CD4-positive, alpha-beta T cell treated with Interleukin-17A for 1 hour (primary cell): ENCODE measurements at regions not wholly inside any gene's neighbourhood (a gene's known extent, or its start where the extent isn't known, plus 50 kb on each side); places are given as distances from the start of the nearest gene placed in this dataset.

ENCODE experiments used
- DNase-seq: peaks from one replicate; pipeline ENCODE4 v3.0.0-alpha.2; 2020

DNA sequence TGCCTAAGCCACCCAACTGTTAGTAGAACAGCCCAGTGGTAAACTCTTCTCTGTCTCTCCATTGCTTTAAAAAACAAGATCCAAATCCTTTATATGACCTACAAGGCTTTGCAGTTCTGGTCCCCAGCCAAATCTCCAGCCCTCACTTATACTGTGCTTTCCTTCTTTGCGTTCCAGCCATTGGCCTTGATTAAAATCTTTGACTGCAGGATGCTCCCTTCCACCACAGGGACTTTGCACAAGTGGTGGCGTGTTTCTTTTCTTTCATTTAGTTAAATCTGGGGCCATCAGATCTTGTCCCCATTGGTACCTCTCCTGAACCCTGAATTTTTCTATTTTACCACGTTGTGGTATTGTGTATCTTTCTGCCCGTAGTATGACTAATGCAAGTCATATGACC, 183.7 kb downstream of the VRK1 start:
- no peak for DNase-seq

DNA sequence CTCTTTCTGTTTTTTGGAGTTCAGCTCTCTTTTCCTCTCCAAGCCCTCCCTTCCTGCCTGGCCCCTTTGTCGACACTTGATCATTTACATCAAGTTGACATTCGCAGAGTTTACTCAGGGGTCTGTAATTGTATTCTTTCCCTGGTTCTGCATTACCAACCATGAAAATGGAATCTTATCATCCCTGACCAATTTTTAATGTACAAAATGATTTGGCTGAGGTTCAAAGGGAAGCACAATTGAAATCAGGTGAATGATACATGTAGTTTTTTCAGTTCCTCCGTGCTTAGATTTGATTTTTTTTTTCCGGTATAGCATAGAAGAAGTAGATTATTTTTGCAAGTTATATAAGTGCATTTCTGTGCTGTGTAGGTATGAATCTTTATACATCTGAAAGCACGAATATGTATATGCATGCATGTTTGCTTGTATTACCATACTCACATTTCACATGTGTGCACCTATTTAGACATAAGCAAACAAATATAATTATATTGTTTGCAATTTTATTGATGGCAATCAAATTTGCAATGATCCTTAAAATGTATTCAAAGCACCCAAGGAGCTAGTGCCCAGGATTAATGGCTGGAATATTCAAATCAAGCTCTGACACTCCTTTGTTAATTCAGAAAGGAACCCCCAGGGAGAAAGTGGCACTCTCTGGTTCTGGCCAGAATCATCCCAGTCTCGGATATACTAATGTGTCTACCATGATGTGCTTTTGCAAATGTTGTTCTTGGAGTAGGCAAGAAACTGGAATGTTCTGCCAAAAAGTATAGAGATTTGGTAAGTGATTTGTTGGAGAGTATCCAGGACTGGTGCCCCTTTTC, 189.3 kb downstream of the VRK1 start:
- DNase-seq: no peak

DNA sequence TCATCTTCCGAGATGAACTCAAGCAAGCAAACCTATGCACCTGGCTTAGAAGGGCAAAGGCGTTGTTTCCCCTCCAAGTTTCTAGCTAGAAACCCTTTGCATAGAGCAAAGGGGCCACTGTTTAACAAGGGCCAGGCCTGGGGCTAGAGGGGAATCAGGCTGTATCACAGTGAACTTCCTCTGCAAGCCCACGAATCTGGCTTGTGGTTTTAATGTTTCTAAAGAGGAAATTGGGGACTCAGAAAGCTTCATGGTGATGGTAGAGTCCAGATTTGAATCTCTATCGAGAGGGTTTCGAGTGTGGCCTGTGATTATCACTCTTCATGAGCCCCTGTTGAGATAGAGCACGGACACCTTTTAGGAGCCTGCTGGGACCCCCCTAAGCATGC, 189.9 kb downstream of the VRK1 start:
- DNase-seq: peak; percentile 3

DNA sequence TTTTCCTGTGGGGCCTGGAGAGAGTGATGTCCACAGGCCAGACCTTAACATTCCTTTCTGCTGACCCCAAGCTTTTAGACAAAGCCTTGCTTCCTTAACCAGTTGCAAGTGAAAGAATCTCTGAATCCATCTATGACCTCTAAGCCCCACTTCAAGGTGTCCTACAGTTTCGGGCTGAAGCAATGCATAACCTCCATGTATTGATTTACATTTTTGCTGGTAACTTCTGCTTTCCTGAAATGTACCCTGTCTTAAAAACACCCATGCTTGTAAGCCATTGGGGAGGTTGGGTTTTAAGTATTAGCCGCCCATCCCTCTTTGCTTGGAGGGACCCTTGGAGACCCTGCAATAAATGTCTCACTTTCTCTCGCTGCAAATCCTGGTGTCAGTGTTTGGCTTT, 190.6 kb downstream of the VRK1 start:
- DNase-seq: no peak

DNA sequence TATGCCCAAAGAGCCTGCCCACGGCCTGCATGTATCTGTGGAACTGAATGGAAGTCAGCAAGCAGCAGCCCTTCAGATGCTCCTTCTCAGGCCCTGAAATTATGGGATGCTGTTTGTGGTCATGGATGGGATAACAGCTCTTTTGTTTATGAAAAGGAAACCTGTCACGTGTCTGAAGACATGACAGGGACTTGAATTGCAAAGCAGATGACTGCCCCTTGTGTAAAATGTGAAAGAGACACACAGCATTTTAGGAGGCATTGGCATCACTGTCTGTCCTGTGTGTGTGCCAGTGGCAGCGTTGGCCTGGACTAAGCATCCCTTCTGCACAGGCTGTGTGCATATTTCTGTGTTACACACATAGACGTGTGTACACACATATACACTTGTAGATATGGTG, 192.1 kb downstream of the VRK1 start:
- no peak for DNase-seq

DNA sequence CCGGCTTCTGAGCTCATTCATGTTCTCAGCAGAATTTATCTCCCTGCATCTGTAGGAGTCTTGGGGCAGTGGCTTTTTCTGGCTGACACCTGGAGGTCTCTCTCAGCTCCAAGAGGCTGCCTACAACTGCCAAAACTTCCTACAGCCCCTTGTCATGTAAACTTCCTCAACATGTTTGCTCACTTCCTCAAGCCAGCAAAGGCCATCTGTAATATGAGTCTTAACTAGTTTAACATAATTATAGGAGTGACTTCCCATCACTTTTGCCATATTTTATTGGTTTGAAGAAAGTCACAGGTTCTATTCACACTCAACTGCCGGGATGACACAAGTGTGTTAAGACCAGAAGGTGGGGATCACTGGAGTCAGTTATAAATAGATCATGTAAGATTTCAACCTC, 194.0 kb downstream of the VRK1 start:
- DNase-seq: no peak

DNA sequence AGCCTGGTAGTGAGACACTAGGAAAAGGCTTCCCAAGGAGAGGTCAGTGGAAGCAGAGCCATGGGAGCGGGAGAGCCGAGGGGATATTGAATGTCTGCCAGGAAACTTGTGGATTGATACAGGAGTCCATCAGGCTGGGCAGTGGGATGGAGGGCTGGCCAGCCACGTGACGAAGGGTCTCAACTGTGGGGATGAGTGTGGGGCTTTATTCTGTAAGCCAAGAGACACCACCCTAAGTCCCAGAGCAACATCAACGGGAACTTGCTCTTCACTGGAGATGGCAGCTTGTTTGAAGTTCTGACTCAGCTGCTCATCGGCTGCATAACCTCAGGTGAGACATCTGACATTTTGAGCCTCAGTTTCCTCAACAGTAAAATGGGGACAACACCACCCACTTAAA, 197.8 kb downstream of the VRK1 start:
- DNase-seq: no peak

DNA sequence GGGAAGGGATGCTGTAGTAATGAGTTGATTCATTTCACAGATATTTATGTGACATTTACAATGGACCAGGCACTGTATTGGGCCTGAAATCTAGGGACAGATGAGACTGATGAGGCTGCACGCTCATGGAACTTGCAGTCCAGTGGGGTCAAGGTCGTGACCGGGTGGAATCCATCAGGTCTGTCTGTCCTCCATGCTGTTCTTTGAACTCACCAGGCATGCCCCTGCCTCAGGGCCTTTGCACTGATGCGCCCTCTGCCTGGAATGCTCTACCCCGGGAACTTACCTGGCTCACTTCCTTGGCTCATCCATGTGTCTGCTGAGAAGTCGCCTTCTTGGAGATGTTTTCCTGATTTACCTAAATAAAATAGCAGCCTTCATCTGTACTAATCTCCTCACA, 200.1 kb downstream of the VRK1 start:
- no peak for DNase-seq

DNA sequence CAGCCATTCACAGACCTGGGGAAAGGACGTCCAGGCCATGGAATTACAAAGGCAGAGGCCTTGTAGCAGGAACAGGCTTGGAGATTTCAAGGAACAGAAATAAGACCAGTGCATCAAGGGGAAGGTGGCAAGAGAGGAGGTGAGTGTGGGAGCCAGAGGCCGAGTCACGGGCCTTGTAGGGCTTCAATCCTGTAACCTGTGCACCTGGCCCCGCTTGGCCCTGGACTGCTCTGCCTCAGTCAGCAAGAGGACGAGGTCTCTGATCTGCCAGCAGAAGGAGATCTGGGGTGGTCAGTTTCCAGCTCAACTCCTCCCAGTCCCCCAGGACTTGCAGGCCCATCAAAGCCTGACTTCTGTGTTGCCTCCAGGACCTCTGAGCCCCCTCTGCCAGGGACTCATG, 200.8 kb downstream of the VRK1 start:
- no peak for DNase-seq

DNA sequence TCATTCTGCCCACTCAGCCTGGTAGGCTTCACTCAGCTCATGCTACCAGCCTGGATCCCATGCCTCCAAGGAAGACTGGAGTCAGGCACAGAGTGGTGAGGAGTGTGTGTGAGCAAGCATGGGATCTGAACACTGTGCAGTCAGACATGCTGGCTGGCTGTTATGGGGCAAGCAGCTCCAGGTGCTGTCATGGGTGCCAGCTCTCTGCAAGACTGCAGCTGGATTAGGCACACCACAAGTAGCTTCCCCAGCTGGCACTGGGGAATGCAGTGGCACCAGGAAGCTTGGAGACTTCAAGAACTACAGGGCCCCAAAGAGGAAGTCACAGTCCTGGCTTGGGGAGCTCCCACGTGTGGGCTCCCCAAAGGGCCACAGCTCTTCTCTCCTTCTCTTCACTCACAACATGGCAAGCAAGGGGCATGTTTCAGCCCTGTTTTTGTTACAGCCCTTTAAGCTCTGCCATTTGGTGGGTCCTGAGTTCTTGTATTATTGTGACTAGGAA, 202.5 kb downstream of the VRK1 start:
- DNase-seq: no peak

DNA sequence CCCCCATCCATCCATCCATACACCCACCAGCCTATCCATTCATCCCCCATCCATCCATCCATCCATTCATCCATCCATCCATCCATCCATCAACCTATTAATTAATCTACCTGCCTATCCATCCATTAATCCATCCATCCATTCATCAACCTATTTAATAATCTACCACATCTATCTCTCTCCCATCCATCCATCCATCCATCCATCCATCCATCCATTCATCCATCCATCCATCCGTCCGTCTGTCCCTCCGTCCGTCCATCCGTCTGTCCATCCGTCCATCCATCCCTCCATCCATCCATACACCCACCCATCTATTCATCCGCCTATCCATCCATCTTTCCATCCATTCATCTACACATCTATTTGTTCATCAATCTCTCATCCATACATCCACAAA, 205.3 kb downstream of the VRK1 start:
- no peak for DNase-seq

DNA sequence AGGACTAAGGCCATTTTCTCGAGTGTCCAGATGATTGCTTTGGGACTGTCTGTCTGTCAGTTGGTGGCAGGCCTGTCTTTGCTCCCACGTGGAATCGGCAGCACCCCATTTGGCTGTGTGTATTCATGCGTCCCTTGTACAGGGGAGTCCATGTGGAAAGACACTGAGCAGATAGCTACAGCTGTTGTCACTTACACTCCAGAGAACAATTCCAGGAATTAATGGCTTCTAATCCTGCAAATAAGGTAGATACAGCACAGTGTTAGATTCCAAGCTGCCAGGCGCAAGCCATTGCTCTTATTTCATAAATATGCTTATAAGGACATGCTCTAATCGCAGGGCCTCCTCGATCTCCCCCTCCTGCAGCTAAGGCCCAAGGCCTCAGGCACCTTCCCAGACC, 208.8 kb downstream of the VRK1 start:
- DNase-seq: no peak

DNA sequence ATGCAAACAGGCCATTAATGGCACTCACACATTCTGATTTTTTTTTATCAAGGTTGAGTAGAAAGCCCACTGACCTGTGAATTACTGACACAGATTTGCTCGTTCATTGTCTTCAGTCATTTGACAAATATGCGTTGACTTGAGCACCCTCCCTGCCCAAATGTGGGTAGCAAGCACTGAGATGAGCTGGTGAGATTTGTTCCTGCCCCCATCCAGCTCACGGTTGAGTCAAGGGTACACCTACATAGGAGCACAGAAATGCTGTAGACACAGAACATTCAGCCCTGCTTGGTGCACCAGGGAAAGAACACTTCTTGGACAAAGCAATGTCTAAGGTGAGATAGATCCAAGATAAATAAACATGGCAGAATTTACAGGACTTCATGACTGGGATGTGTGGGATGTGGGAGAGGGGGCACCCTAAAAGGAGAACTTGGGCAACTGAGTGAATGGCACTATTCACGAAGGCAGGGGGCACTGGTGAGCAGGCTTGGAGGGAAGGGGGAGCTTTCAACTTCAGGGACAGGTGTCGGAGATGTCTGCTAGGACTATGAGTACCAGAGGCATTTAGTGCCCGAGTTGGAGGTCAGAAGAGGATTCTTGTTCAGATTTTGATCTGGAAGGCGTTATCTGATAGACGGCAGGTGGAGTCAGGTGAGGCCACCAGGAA, 213.4 kb downstream of the VRK1 start:
- DNase-seq: no peak

DNA sequence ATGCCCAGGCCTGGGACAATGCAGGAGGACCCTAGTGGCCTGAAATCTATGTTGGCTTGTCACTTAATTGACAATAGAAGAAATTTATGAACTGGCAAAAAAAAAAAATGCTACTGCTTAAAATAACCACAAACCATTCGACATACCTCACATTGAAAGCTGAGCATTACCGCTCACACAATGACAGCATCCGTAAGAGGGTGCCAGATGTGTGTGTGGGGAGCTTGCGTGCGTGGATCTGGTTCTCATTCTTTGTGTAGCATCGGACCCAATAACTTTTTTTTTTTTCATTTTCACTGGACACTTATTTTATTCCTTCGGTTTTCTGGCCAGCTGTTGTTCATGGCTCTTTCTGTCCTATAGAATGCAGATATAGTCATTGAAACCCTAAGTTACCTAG, 216.7 kb downstream of the VRK1 start:
- no peak for DNase-seq

DNA sequence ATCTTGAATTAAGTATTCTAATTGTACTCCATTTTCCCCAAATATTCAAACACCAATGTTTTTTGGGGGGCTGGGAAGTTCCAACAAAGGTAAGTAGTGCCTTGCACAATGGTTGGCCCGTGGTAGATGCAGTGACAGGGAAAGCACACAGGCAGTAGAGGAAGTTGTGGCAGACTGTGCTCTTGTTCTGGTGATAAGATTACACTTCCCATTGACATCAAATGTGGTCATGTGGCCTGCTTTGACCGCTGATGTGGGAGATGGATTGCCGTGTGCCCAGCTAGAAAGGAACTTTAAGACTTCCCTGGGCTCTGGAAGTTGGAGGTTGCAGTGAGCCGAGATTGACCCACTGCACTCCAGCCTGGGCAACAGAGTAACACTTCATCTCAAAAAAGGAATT, 223.8 kb downstream of the VRK1 start:
- DNase-seq: no peak

DNA sequence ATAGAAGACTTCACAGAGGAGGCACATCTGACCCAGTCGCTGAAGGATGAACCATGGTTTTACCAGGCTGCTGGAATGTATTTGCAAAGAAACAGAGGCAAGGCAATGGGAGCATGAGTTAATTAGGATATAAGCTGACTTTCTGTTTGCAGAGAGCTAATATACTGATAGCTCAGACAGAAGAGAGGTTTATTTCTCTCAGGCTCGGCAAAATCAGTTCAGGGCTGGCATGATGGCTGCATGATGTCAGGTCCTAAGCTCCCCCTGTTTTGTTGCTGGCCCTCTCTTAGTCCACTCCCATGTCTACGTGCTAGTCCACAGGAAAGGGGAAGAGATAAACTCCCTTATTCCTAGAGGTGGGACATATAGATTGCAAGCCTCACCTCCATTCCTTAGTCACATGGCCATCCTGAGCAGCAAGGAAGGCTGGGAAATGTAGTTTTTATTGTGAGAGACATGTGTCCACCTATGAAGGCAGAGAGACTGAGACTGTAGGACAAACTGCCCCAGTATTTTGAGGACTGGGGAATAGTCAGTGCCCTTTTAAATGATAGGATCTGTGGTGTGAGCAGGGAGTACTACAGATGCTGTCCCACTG, 224.5 kb downstream of the VRK1 start:
- DNase-seq: no peak

DNA sequence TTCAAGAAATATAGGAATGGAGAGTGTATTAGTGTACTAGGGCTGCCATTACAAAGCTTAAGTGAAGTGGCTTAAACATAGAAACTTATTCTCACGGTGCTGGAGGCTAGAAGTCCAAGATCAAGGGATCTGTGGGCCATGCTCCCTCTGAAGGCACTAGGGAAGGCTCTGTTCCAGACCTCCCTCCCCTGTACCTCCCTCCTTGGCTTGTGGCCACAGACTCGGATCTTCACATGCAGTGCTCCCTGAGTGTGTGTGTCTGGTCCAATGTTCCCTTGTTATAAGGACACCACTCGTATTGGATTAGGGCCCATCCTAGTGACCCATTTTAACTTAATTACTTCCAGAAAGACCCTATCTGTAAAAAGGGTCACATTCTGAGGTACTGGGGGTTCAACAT, 225.6 kb downstream of the VRK1 start:
- no peak for DNase-seq

DNA sequence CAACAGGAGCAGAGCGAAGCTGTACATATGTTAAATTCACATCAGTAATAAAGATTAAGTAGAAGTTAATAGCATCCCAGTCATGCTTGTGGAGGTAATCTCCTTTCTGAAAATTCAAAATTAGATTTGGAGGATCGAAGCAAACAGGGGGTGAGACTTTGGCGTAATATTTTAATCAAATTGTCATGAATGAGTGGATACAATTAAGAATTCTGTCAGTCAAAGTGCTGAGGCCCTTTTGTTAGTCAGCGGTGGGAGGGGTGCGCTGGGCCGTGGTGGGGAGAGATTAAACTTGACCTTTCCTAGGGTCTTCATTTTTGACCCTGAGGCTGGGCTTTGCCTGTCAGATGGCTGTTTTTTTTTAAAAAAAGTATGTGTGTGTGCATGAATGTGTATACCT, 226.7 kb downstream of the VRK1 start:
- DNase-seq: no peak

DNA sequence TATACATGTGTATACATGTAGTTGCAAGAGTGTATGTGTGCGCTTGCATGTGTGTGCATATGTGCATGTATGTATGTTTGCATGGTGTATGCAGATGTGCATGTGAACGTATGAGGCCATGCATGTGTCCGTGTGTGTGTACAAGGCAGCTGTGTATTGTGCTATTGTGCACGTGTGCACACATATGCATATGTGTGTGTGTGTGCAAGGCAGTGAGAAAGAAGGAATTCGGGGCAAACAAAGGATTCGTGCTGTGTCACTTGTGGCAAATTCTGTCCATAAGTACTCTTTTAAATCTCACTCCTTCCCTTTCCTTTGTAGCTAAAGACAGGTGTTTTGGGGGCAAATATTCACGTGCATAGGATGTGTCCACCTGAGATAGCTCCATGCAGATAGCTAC, 227.1 kb downstream of the VRK1 start:
- no peak for DNase-seq

DNA sequence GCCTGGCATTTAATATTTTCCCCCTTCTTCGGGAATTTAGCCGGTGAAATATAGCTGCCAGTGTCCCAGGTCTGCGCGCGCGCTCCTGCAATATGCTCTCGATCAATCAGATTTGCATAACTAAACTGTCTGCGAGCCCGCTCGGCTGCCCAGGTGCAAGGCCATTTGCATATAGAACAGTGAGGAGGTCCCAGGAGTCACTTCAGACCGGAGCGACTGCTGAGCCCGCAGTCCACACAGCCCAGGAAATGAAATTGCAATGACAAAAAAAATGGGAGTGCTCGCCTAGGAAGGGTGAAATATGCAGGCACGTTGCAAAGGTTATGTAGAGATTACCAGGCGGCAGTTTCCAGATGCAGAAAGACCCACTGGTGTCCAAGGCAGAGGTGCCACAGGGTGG, 228.5 kb downstream of the VRK1 start:
- no peak for DNase-seq

DNA sequence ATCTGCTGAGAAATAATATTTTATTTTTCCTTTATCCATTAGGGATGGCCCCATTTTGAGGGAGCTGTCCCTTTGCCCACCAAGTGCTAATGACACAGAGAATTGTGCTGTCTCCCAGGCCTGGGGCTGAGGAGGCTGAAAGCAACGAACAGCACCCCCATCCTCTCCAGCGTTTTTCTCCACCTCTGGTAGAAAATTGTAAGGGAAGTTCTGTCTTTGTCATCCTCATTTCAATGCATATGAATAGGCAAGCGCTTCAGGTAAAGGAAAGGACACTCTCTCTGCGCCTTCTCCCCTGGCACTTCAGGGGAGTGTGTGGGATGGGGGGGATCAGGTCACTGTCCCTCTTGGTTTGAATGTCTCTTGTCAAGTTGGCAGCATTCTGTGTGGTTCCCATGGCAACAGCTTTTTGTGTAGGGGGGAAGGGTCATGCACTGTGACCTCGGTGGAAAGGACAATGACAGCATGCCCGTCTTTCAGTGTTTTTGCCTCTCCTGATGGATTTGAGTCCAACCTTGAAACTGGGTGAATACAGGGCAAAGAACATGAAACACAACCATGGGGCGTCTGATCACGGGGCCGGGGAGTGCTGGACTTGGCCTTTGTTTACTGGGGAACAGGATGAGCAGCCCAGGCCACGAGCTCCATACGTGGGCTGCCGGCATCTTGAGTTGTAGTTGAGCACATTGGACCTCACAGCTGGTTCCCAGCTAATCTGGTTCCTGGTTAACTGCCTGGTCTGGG, 230.2 kb downstream of the VRK1 start:
- DNase-seq: no peak

DNA sequence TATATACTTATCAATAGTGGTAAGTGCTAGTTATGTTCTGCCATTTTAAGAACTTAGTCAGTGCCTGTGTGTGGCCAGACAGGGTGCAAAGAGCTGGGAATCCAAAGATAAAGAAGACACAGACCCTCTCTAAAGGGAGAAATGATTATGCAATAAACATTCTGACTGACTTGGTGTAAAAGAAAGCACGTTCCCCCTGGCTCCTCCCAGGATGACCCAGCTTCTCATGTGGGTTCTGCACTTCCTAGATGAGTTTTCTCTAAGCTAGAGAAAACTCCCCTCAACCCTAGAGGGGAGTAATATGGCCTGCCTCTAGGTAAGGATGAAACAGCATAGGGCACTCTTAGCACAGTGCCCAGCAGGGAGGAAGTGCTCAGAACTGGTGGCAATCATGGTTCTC, 231.2 kb downstream of the VRK1 start:
- no peak for DNase-seq

DNA sequence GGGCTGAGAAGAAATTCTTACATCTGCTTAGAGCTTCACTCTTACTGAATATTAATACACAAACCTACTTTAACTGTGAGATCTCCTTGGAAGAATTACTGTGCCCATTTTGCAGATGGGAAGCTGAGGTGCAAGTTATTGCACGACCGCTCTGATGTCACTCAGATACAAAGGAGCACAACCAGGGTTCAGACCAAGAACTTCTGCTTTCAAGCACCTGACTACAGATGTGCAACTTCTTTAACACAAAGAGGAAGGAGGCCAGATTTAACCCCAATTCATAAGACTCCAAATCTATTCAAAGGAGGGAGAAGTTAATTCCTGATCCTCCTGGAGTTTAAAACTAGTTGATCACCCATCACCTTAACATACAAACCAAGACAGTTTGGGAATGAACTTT, 232.6 kb downstream of the VRK1 start:
- DNase-seq: no peak

DNA sequence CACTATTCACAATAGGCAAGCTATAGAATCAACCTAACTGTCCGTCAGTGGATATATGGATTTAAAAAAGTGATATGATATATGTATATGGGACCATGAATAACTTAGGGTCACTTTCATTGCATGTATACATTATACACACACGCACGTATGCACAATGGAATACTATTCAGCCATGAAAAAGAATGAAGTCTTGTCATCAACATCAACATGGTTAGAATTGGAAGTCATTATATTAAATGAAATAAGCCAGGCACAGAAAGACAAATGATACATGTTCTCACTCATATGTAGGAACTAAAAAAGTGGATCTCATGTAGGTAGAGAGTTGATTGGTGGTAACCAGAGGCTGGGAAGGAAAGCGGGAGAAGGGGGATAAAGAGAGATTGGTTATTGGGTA, 234.3 kb downstream of the VRK1 start:
- no peak for DNase-seq
